HG02678 (cell line): ENCODE measurements at regions not wholly inside any gene's neighbourhood (a gene's known extent, or its start where the extent isn't known, plus 50 kb on each side); places are given as distances from the start of the nearest gene placed in this dataset.
A peak's percentile ranks its signal among the peaks of the same experiment; 100 is the strongest.

Source experiments
- ATAC-seq: cut with Tn5 transposase; IDR thresholded peaks from one replicate; pipeline ENCODE4 v1.9.1; 2021; ENCODE audit warnings: mild to moderate bottlenecking, moderate library complexity; ENCODE audit not compliant: unreplicated experiment

DNA sequence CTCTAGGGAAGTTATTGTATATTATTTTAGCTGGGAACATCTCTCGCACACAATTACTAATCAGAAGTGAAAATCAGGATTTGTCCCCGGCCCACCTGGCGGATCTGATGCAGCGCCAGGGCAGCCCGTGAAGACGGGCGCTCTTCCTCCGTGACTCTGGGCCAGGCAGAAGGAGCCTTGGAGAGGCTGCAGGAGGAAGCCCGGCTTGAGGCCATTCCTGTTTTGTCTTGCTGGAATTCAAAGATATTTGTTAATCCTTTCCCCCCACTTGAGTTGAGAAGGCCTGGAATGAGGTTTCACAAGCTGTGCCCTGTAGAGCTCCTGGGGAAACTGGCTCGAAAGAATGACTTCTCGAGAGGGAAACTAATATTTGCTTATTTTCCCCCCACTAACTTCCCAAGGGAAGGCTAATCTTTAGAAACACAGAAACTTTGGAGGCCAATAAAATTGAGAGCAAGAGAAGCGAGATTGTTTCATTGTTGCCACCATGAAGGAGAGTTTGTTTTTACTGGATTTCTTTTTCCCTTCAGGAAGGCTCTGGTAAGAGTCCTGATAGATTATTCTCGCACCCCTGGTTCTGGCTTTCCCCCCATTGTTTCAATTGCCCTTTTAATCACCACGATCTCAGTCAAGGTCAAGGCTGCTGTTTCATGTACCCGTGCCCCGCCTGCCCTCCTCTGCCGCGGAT is 92.8 kb upstream of the SEPTIN5 start:
- no peak for ATAC-seq

GRCh38 chr22:19622061-19622441 is 92.3 kb upstream of the SEPTIN5 start:
- peak; percentile 39 for ATAC-seq

- ATAC-seq, result no peak
Measured at GRCh38 chr22:19625331-19626041, 88.8 kb upstream of the SEPTIN5 start.

DNA sequence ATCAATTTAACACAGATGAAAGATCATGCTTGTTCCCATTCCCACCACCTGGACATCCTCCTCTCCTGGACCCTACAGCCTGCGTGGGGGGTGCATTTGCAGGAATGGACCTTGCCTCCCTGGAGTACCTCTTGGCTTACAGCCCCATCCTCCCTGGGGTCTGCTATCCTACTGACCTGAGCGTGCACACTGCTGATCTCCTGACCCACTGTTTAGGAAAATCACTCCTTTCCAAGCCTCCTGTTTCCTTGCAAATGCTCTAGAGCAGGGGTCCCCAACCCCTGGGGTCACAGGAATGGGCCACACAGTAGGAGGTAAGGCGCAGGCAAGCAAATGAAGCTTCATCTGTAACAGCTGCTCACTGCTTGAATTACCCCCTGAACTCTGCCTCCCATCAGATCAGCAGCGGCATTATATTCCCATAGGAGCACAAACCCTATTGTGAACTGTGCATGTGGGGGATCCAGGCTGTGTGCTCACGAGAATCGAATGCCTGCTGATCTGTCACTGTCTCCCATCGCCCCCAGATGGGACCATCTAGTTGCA is 88.2 kb upstream of the SEPTIN5 start:
- ATAC-seq, result no peak

DNA sequence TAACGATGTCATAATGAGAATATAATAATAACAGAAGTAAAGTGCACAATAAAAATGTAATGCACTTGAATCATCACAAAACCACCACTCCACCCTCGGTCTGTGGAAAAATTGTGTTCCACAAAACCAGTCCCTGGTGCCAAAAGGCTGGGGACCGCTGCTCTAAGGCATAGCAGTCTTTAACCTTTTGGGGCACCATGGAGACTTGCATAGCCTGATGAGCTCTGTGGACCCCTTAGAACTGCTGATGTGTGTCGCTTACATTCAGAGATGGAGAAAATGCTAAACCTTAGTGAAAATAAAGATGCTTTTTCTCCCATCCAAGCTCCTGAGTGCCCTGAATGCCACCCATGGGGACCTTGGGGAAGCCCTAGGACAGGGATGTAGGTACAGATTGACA is 87.6 kb upstream of the SEPTIN5 start:
- no peak for ATAC-seq

- ATAC-seq, result no peak
Measured at GRCh38 chr22:19628038-19628776, 86.1 kb upstream of the SEPTIN5 start.

DNA sequence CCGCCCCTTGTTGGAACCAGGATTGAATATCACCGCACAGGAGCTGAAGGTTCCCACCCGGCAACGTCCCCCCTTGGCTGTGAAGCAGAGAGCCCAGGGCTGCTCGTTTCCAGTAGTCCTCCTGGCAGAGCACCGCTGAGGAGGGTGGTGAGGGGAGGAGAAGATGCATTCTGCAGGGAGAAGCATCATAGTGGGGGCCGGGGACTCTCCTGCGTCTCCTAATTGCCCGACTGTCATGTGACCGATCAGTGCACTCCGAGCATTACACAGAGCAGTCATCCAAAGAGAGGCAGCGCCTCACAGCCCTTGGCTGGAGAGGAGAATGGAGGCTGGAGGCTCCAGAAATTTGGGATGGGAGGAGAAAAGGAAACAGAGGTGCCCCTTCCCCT is 85.0 kb upstream of the SEPTIN5 start:
- no peak for ATAC-seq

DNA sequence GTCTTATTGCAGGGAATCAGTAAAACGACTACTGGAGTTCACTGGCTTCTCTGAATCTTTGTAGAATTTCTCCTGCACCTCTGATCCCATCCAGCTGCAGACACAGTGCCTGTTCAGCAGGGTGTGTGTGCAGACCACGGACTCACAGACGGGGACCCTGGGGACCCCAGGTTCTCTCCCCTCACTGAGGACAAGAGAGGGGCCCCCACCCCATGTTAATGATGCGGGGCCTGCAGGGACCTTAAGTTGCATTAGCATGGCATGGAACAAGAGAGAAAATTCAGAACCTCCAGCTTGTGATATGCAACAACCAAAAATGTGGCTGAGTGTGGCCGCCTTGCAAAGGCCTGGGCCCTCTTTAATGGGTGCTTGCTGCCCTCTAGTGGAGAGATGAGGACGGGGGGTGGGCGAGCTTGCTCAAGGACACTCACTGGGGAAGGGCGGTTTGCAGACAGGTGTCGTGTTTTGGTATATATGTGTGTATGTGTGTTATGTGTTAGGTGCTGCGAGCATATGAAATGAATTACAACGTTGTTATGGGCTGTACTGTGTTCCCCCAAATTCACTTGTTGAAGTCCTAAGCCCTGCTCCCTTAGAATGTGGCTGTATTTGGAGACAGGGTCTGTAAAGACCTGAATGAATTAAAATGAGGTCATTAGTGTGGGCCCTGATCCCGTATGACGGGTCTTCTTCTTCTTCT is 84.4 kb upstream of the SEPTIN5 start:
- ATAC-seq, result no peak

DNA sequence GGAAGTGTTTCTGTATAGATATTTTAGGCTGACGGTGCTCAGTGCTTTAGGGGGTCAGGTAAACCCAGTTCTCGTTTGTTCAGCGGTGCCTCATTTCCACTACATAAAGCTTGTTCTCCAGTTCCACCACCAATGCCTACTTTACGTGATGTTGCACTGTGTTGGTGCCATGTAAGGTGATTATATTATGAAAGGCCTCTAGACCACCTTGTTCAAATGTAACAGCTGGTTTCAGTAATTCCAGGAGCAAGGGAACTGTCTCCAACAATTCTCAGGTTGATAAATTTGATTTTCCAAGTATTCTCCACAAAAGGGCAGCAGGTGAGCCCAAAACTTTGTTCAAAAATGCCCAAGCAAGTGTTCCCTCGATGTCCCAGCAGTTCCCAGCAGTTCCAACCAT is 83.7 kb upstream of the SEPTIN5 start:
- ATAC-seq, result no peak

DNA sequence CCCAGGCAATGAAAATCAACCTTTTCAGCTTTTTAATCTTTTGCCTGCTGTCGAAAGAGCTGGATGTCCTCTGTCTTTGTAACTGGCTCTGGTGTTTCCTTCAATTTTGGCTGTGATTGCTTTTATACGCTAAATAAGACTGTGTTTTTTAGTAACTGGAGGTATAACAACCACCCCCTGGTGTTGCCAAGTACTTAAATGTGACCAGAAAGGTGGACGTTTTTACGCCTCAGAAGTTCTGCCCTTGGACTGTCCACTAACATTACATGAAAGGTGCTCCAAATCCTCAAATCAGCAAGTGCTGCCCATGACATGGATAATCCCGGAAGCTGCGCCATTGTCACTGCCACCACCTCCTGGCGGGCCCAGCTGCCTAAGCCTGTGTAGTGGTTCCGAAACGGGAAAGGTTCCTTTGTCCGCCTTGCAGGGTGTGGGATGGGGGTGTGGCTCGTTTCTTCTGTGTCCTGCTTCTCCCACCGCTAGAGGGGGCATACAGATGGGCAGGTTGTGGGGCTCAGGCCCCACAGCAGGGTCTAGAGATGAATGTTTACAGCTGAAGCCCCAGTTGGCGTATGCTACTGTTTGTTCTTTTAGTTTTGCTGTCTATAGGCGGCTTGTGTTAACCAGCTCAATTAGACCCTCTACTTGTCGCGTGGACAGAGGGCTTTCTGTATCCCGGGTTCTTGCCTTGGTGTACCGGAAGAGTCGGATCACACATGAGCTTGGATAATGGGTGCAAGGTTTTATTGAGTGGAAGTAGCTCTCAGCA is 82.2 kb upstream of the SEPTIN5 start:
- ATAC-seq, result no peak

DNA sequence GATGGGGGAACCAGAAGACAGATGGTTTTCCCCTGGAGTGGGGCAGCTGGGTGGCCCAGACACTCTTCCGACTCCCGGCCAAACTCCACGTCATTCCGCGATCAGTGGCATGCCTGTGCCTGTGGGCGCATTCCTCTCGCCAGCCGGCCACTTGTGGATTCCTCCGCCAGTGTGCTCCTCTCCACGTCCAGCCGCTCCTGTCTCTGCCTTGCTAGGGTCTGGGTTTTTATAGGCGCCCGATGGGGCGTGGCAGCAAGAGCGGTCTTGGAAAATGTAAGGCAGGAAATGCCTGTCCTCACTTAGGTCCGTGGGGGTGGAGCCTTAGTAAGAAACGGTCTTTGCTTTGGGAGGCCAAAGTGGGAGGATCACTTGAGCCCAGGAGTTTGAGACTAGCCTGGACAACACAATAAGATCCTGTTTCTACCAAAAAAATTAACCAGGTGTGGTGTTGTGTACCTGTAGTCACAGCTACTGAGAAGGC is 81.6 kb upstream of the SEPTIN5 start:
- ATAC-seq, result no peak

- ATAC-seq, result no peak
Measured at GRCh38 chr22:19634226-19634975, 79.9 kb upstream of the SEPTIN5 start.

DNA sequence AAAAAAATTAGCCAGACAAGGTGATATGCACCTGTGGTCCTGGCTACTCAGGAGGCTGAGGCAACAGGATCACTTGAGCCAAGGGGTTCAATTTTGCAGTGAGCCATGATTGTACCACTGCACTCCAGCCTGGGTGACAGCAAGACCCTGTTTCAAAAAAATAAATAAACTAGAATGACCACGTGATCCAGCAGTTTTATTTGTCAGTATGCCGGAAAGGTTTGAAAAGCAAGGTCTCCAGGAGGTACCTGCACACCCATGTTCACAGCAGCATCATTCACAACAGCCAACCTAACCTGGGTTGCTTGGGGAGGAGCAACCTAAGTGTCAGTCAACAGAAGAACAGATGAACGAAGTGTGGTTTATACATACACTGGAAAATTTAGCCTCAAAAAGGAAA is 78.7 kb upstream of the SEPTIN5 start:
- no peak for ATAC-seq

GRCh38 chr22:19636696-19637407 is 77.5 kb upstream of the SEPTIN5 start:
- no peak for ATAC-seq

DNA sequence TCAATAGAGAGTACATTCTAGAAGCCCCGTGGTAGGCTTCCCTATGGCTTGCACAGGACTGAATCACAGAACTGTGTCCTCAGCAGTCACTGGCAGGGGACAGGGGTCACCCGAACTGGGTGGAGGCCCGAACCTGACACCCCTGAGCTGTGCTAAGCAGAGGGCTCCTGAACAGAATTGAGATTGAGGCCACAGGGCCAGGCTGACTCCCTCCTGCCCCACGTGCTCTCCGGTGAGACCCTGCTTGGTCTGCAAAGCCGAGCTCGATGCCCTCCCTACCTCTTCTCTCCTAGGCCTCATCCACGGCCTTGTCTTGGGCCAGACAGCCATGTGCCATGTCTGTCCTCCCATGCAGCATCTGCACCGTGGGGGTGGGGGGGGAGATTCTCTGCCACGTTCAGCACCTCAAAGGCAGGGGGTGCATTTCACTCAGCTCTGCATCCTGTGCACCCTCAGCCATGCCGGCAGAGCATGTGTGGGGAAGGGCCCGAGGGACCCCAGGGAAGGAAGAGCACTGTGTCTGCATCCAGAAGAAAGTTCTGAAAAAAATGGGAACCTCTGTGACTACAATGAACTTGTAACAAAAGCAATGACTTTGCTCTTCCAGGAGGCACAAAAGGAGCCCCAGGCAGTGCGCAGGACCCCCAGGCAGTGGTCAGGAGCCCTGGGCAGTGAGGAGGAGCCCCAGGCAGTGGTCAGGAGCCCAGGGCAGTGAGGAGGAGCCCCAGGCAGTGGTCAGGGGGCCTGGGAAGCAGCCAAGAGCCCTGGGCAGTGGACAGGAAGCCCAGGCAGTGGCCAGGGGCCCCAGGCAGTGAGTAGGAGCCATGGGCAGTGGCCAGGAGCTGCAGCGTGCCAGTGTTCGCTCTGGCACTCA is 76.7 kb upstream of the SEPTIN5 start:
- ATAC-seq, result no peak

- no peak for ATAC-seq
Measured at GRCh38 chr22:19638282-19639015, 75.9 kb upstream of the SEPTIN5 start.

GRCh38 chr22:19639610-19640135 is 74.6 kb upstream of the SEPTIN5 start:
- ATAC-seq, result no peak
